H1 (cell line): ENCODE measurements at regions not wholly inside any gene's neighbourhood (a gene's known extent, or its start where the extent isn't known, plus 50 kb on each side); places are given as distances from the start of the nearest gene placed in this dataset.
"Not testable (repeated sequence)": the region's sequence is repeated elsewhere in the genome, so short reads cannot be mapped to it uniquely, and the experiment has no call there.

Experiments
- CTCF ChIA-PET: fragments of 300-600 bp; sonication (Branson Sonifier 250); formaldehyde crosslinking; loops from one replicate; lab custom pipeline; 2021; ENCODE audit not compliant: partially characterized antibody; lab: Charles Lee
- POLR2A ChIA-PET: fragments of 300-600 bp; sonication (Branson Sonifier 250); formaldehyde crosslinking; loops from one replicate; lab custom pipeline; 2021; ENCODE audit warnings: inconsistent platforms; ENCODE audit not compliant: partially characterized antibody; lab: Charles Lee
- DNase-seq, 2 experiments: peaks; one replicate each; pipeline versions ENCODE4 v3.0.0 to v3.0.0-alpha.2; 2010 to 2022; ENCODE audit warnings: low spot score in 2 of 2, low read depth in 1 of 2, mixed read lengths in 1 of 2
- FAIRE-seq: peaks from 2 replicates; lab custom pipeline; 2011; peaks lifted over from hg19 to GRCh38; lab: Jason Lieb, UNC
- H2AFZ ChIP-seq: 2 replicates; pipeline ENCODE4 v1.8.1; 2012; ENCODE audit warnings: low read length, inconsistent platforms
- H2AK5ac ChIP-seq: 2 replicates; pipeline ENCODE4 v1.6.1; 2013; ENCODE audit warnings: low read depth, low read length
- H2BK120ac ChIP-seq: replicated peaks from 2 replicates; pipeline ENCODE3; 2013; ENCODE audit warnings: low read depth, low read length, inconsistent platforms
- H2BK12ac ChIP-seq: 2 replicates; pipeline ENCODE4 v1.6.1; 2013; ENCODE audit warnings: low read depth, low read length
- H2BK15ac ChIP-seq: 2 replicates; pipeline ENCODE4 v1.6.1; 2013; ENCODE audit warnings: low read length
- H2BK20ac ChIP-seq: 2 replicates; pipeline ENCODE4 v1.6.1; 2013; ENCODE audit warnings: low read length
- H2BK5ac ChIP-seq: 2 replicates; pipeline ENCODE4 v1.6.1; 2013; ENCODE audit warnings: low read depth, low read length
- H3K14ac ChIP-seq: 2 replicates; pipeline ENCODE4 v1.6.1; 2013; ENCODE audit warnings: inconsistent platforms; ENCODE audit not compliant: insufficient read length
- H3K18ac ChIP-seq: 2 replicates; pipeline ENCODE4 v1.6.1; 2013; ENCODE audit warnings: low read length; ENCODE audit errors: extremely low read depth
- H3K23ac ChIP-seq: 2 replicates; pipeline ENCODE4 v1.6.1; 2013; ENCODE audit warnings: inconsistent platforms; ENCODE audit not compliant: insufficient read length
- H3K23me2 ChIP-seq: 2 replicates; pipeline ENCODE4 v1.6.1; 2013; ENCODE audit warnings: low read depth, low read length
- H3K27ac ChIP-seq: 2 replicates; pipeline ENCODE4 v1.6.1; 2011; ENCODE audit warnings: low read depth, low read length, inconsistent platforms
- H3K27me3 ChIP-seq, 4 experiments: replicated peaks in 1 of 4; 1 replicate in 1 of 4; 2 replicates in 3 of 4; pipeline versions ENCODE4 v1.6.1 to v1.8.1; 2011 to 2013; ENCODE audit warnings: low read length in 3 of 4, mild to moderate bottlenecking in 3 of 4, inconsistent platforms in 2 of 4, mixed read lengths in 2 of 4, moderate library complexity in 1 of 4; ENCODE audit not compliant: control insufficient read depth in 3 of 4, insufficient read depth in 3 of 4; ENCODE audit errors: extremely low read depth in 1 of 4
- H3K36me3 ChIP-seq, 4 experiments: 2 replicates each; pipeline versions ENCODE4 v1.6.1 to v1.8.1; 2011 to 2013; ENCODE audit warnings: mild to moderate bottlenecking in 4 of 4, low read length in 3 of 4, moderate library complexity in 2 of 4, control low read depth in 1 of 4, inconsistent platforms in 1 of 4; ENCODE audit not compliant: insufficient read depth in 4 of 4, control insufficient read depth in 2 of 4
- H3K4ac ChIP-seq: replicated peaks from 2 replicates; pipeline ENCODE3; 2013; ENCODE audit warnings: low read length, low read depth, mixed read lengths, inconsistent platforms; ENCODE audit not compliant: insufficient read length
- H3K4me1 ChIP-seq, 4 experiments: replicated peaks in 1 of 4; 1 replicate in 1 of 4; 2 replicates in 3 of 4; pipeline versions ENCODE4 v1.6.1 to v1.8.1; 2011 to 2013; ENCODE audit warnings: low read length in 3 of 4, inconsistent platforms in 2 of 4, mixed read lengths in 1 of 4; ENCODE audit not compliant: insufficient read depth in 4 of 4, control insufficient read depth in 3 of 4
- H3K4me2 ChIP-seq, 2 experiments: 2 replicates each; pipeline versions ENCODE4 v1.6.1 to v1.8.1; 2011 to 2013; ENCODE audit warnings: low read depth in 2 of 2, low read length in 2 of 2, control low read depth in 1 of 2, inconsistent platforms in 1 of 2, mild to moderate bottlenecking in 1 of 2; ENCODE audit not compliant: insufficient read depth in 1 of 2
- H3K4me3 ChIP-seq, 4 experiments: fragments of 200-600, 300-600 bp in 1 of 4; sonication (generic), shearing (Covaris generic), sonication (Bioruptor Twin) in 1 of 4; 2 replicates each; pipeline versions ENCODE4 v1.5.1 to v1.8.1; 2011 to 2016; ENCODE audit warnings: low read length in 4 of 4, low read depth in 3 of 4, control low read depth in 2 of 4, inconsistent platforms in 2 of 4, mild to moderate bottlenecking in 2 of 4, mixed read lengths in 1 of 4, moderate library complexity in 1 of 4; ENCODE audit not compliant: insufficient read depth in 2 of 4; ENCODE audit errors: extremely low read depth in 1 of 4
- H3K56ac ChIP-seq: replicated peaks from 2 replicates; pipeline ENCODE3; 2013; ENCODE audit warnings: low read depth, mild to moderate bottlenecking, mixed read lengths, low read length, inconsistent platforms; ENCODE audit not compliant: insufficient read length
- H3K79me1 ChIP-seq: 2 replicates; pipeline ENCODE4 v1.6.1; 2013; ENCODE audit warnings: low read depth, low read length, control low read depth
- H3K79me2 ChIP-seq, 2 experiments: 2 replicates each; pipeline versions ENCODE4 v1.6.1 to v1.8.1; 2012 to 2013; ENCODE audit warnings: low read length in 2 of 2, mild to moderate bottlenecking in 2 of 2, inconsistent platforms in 1 of 2; ENCODE audit not compliant: insufficient read depth in 2 of 2, control insufficient read depth in 1 of 2
- H3K9ac ChIP-seq, 4 experiments: replicated peaks in 1 of 4; 1 replicate in 1 of 4; 2 replicates in 3 of 4; pipeline versions ENCODE4 v1.6.1 to v1.8.1; 2011 to 2013; ENCODE audit warnings: low read depth in 3 of 4, low read length in 3 of 4, control low read depth in 2 of 4, mild to moderate bottlenecking in 2 of 4, moderate library complexity in 2 of 4, inconsistent platforms in 1 of 4; ENCODE audit errors: extremely low read depth in 1 of 4
- H3K9me3 ChIP-seq, 2 experiments: 2 replicates each; pipeline versions ENCODE4 v1.6.1 to v1.8.1; 2012 to 2013; ENCODE audit warnings: mild to moderate bottlenecking in 2 of 2, moderate library complexity in 2 of 2, control low read depth in 1 of 2, inconsistent platforms in 1 of 2, low read depth in 1 of 2, low read length in 1 of 2, mixed read lengths in 1 of 2; ENCODE audit not compliant: insufficient read depth in 2 of 2
- H4K20me1 ChIP-seq, 2 experiments: replicated peaks in 1 of 2; 2 replicates each; pipeline versions ENCODE3 to v1.8.1; 2011 to 2013; ENCODE audit warnings: inconsistent platforms in 2 of 2, low read length in 2 of 2, mild to moderate bottlenecking in 1 of 2; ENCODE audit not compliant: insufficient read depth in 2 of 2, control insufficient read depth in 1 of 2
- H4K5ac ChIP-seq: 2 replicates; pipeline ENCODE4 v1.6.1; 2013; ENCODE audit warnings: low read length, low read depth, mixed read lengths, inconsistent platforms; ENCODE audit not compliant: insufficient read length
- H4K8ac ChIP-seq: 2 replicates; pipeline ENCODE4 v1.8.0; 2013; ENCODE audit warnings: mild to moderate bottlenecking, moderate library complexity, low read length, inconsistent platforms; ENCODE audit not compliant: insufficient read depth; ENCODE audit errors: extremely low read depth
- H4K91ac ChIP-seq: replicated peaks from 2 replicates; pipeline ENCODE3; 2013; ENCODE audit warnings: low read length, mixed read lengths, inconsistent platforms; ENCODE audit not compliant: insufficient read length
- WGBS, 2 experiments: shearing (Covaris generic) in 1 of 2; methylation state at CpG; one replicate each; pipeline versions ENCODE4 v1.1.6 to v1.1.7; 2013 to 2015; ENCODE audit warnings: low lambda C conversion rate in 2 of 2, mixed read lengths in 2 of 2, inconsistent platforms in 1 of 2, low coverage in 1 of 2, missing lambda C conversion rate in 1 of 2; ENCODE audit not compliant: insufficient replicate concordance in 2 of 2, insufficient coverage in 1 of 2, insufficient read length in 1 of 2; ENCODE audit errors: extremely low coverage in 1 of 2, missing lambda C conversion rate in 1 of 2; 5-methylcytosine and 5-hydroxymethylcytosine counted together

- H2AK5ac ChIP-seq, CTCF ChIA-PET: not testable (repeated sequence)
Observed at GRCh38 chr12:91733846-91734245, 411.8 kb downstream of the BTG1 start.

More at GRCh38 chr12:91733846-91734245, 411.8 kb downstream of the BTG1 start:
- H3K23me2 ChIP-seq, H4K20me1 ChIP-seq, DNase-seq, H3K4me3 ChIP-seq, H3K36me3 ChIP-seq, H3K14ac ChIP-seq, H3K27me3 ChIP-seq, H3K9ac ChIP-seq, H4K8ac ChIP-seq, H2BK12ac ChIP-seq, H2AFZ ChIP-seq, FAIRE-seq, POLR2A ChIA-PET, H3K79me1 ChIP-seq, H3K18ac ChIP-seq, H3K79me2 ChIP-seq, H2BK15ac ChIP-seq, H4K91ac ChIP-seq, H3K4ac ChIP-seq, H3K23ac ChIP-seq, H4K5ac ChIP-seq, H2BK120ac ChIP-seq, H3K27ac ChIP-seq, H3K4me1 ChIP-seq, H2BK5ac ChIP-seq, H2BK20ac ChIP-seq, H3K4me2 ChIP-seq, H3K56ac ChIP-seq, H3K9me3 ChIP-seq: not testable (repeated sequence)
- WGBS, 2 experiments: 100% methylated on average over 1 of the region's 1 CpG; no CpG with 5 or more reads in 1 of the 2 experiments
